HEK293 (cell line): ENCODE measurements at regions not wholly inside any gene's neighbourhood (a gene's known extent, or its start where the extent isn't known, plus 50 kb on each side); places are given as distances from the start of the nearest gene placed in this dataset.

Source experiments
- CTCF ChIA-PET: fragments of 350-600 bp; formaldehyde crosslinking; extraction: SDS; loops from one replicate; lab custom pipeline; 2021; ENCODE audit warnings: antibody characterized with exemption; lab: Yijun Ruan, JAX
- POLR2A ChIA-PET: fragments of 300-600 bp; formaldehyde crosslinking; extraction: SDS; loops from one replicate; lab custom pipeline; 2020; ENCODE audit warnings: antibody characterized with exemption, inconsistent platforms; lab: Yijun Ruan, JAX
- H3K27ac ChIP-seq: fragments of 200-500 bp; sonication (Bioruptor generic); 2 replicates; pipeline ENCODE4 v1.5.1; 2014; ENCODE audit warnings: low read depth, low read length, control low read depth, inconsistent platforms; ENCODE audit errors: extremely low read depth
- H3K36me3 ChIP-seq, 2 experiments: fragments of 200-500 bp in 1 of 2; sonication (Bioruptor generic) in 1 of 2; 1 replicate in 1 of 2; 2 replicates in 1 of 2; pipeline ENCODE4 v1.5.1; 2014 to 2017; ENCODE audit warnings: inconsistent platforms in 2 of 2, low read length in 2 of 2; ENCODE audit not compliant: control insufficient read depth in 2 of 2, insufficient read depth in 1 of 2
- H3K4me1 ChIP-seq: fragments of 200-500 bp; sonication (Bioruptor generic); 2 replicates; pipeline ENCODE4 v1.5.1; 2014; ENCODE audit warnings: mild to moderate bottlenecking, low read length, inconsistent platforms; ENCODE audit not compliant: control insufficient read depth, insufficient read depth
- H3K4me3 ChIP-seq: 2 replicates; pipeline ENCODE4 v1.5.1; 2011; ENCODE audit warnings: low read depth, mild to moderate bottlenecking, control low read depth, low read length, moderate library complexity
- H3K9me3 ChIP-seq: fragments of 200-500 bp; sonication (Bioruptor generic); 2 replicates; pipeline ENCODE4 v1.5.1; 2014; ENCODE audit warnings: low read depth, low read length, inconsistent platforms; ENCODE audit not compliant: control insufficient read depth, insufficient read depth
- BCL6B ChIP-seq: fragments of 450-650 bp; formaldehyde crosslinking; IDR thresholded peaks from 2 replicates; pipeline ENCODE4 v1.5.1; 2017; ENCODE audit warnings: missing biosample characterization, missing genetic modification characterization
- KLF17 ChIP-seq: fragments of 450-650 bp; formaldehyde crosslinking; IDR thresholded peaks from 2 replicates; pipeline ENCODE4 v1.5.1; 2016; ENCODE audit warnings: missing biosample characterization, missing genetic modification characterization
- MEIS1 ChIP-seq: sonication (generic); formaldehyde crosslinking; IDR thresholded peaks from 2 replicates; pipeline ENCODE4 v1.8.1; 2022; ENCODE audit warnings: missing genetic modification reagents, mild to moderate bottlenecking, borderline replicate concordance
- PRDM1 ChIP-seq: fragments of 450-650 bp; formaldehyde crosslinking; IDR thresholded peaks from 2 replicates; pipeline ENCODE4; 2016; ENCODE audit warnings: missing biosample characterization, missing genetic modification characterization
- ZBTB17 ChIP-seq: fragments of 450-650 bp; formaldehyde crosslinking; IDR thresholded peaks from 2 replicates; pipeline ENCODE4 v1.5.1; 2016; ENCODE audit warnings: missing biosample characterization, missing genetic modification characterization
- ZNF10 ChIP-seq: fragments of 450-650 bp; formaldehyde crosslinking; IDR thresholded peaks from 2 replicates; pipeline ENCODE4 v1.5.1; 2017; ENCODE audit warnings: missing biosample characterization, missing genetic modification characterization
- ZNF148 ChIP-seq: fragments of 450-650 bp; formaldehyde crosslinking; IDR thresholded peaks from 2 replicates; pipeline ENCODE4 v1.5.0; 2017; ENCODE audit warnings: missing biosample characterization, missing genetic modification characterization, borderline replicate concordance
- ZNF2 ChIP-seq: fragments of 450-650 bp; formaldehyde crosslinking; IDR thresholded peaks from 2 replicates; pipeline ENCODE4 v1.5.1; 2016; ENCODE audit warnings: missing biosample characterization, missing genetic modification characterization
- ZNF202 ChIP-seq: fragments of 450-650 bp; formaldehyde crosslinking; IDR thresholded peaks from 2 replicates; pipeline ENCODE4 v1.5.1; 2016; ENCODE audit warnings: missing biosample characterization, missing genetic modification characterization, borderline replicate concordance
- ZNF211 ChIP-seq: fragments of 450-650 bp; formaldehyde crosslinking; IDR thresholded peaks from 2 replicates; pipeline ENCODE4 v1.5.1; 2016; ENCODE audit warnings: low read depth, missing biosample characterization, missing genetic modification characterization
- ZNF366 ChIP-seq: fragments of 450-650 bp; formaldehyde crosslinking; conservative IDR thresholded peaks from 2 replicates; pipeline ENCODE4 v1.5.1; 2016; ENCODE audit warnings: missing biosample characterization, missing genetic modification characterization
- ZNF48 ChIP-seq: fragments of 450-650 bp; formaldehyde crosslinking; IDR thresholded peaks from 2 replicates; pipeline ENCODE4 v1.5.1; 2016; ENCODE audit warnings: missing biosample characterization, missing genetic modification characterization
- ZNF677 ChIP-seq: fragments of 450-650 bp; IDR thresholded peaks from 2 replicates; pipeline ENCODE4 v1.5.0; 2018; ENCODE audit warnings: missing biosample characterization, mild to moderate bottlenecking, missing genetic modification characterization, moderate library complexity
- ZNF701 ChIP-seq: fragments of 450-650 bp; formaldehyde crosslinking; IDR thresholded peaks from 2 replicates; pipeline ENCODE4 v1.5.1; 2016; ENCODE audit warnings: missing biosample characterization, missing genetic modification characterization
- ZNF776 ChIP-seq: fragments of 450-650 bp; formaldehyde crosslinking; IDR thresholded peaks from 2 replicates; pipeline ENCODE4 v1.5.0; 2017; ENCODE audit warnings: missing biosample characterization, missing genetic modification characterization, borderline replicate concordance
- TF ChIP-seq, protein P1 (sequence below): fragments of 450-650 bp; formaldehyde crosslinking; IDR thresholded peaks from 2 replicates; pipeline ENCODE4 v1.5.1; 2017; ENCODE audit warnings: missing biosample characterization, missing genetic modification characterization
- TF ChIP-seq, protein P2 (sequence below): sonication (generic); formaldehyde crosslinking; IDR thresholded peaks from 2 replicates; pipeline ENCODE4 v1.8.1; 2022; ENCODE audit warnings: mild to moderate bottlenecking, moderate library complexity, missing genetic modification reagents
- TF ChIP-seq, protein P3 (sequence below): fragments of 450-650 bp; formaldehyde crosslinking; IDR thresholded peaks from 2 replicates; pipeline ENCODE4 v1.5.1; 2016; ENCODE audit warnings: missing biosample characterization, missing genetic modification characterization

GRCh38 chr6:8181951-8182845 lies 79.8 kb upstream of the EEF1E1 start:
- H3K27ac ChIP-seq, result no peak overlapping the region

DNA sequence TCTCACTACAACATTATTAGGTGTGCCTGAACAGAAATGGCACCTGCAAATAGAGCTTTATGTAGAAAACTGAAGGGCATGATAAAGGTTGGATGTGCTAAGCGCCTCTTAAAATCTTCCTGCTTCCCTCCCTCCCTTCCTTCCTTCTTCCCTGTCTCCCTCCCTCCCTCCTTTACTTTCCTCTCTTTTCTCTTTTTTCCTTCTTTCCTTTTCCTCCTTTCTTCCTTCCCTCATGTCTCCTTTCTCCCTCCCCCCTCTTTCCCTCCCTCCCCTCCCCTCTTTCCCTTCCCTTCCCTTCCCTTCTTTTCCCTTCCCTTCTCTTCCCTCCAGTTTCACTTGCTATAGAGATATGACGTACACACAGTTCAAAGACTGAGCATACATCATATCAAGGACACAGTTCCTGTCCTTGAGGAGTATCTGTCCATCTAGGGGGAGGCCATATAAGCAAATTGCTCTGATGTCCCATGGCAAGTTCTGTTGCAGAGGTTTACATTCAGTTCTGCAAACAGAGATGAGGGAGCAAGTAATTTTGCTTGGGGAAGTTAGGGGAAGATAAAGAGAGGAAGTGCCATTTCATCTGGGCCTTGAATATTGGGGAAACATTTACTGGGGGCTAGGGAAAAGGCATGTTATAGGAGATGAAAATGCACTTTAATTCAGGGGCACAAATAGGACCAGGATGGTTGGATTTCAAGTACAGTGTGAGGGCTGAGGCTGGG lies 79.0 kb upstream of the EEF1E1 start:
- no peak overlapping the region for H3K4me3 ChIP-seq
- ChIA-PET POLR2A (no interaction called here), CTCF (interaction anchor here (1.0 to 2.4 kb wide), 6 partner anchors 11 to 124 kb away, joined by 3 to 14 read pairs (median 6); no protein-coding TSS in a partner anchor)

More at GRCh38 chr6:8181951-8182845, 79.8 kb upstream of the EEF1E1 start:
- Histone ChIP-seq H3K9me3 (no peaks in the 10 kb centered on the region), H3K36me3 (no peaks in the 10 kb centered on the region), H3K4me3 (no peak overlapping the region), H3K4me1 (peaks cover 10% of the 10 kb centered on the region; the same call in 1 of the 2 replicates)
- CTCF ChIA-PET, result interaction anchor here (0.6 to 2.4 kb wide), 6 partner anchors 10 to 187 kb away, joined by 3 to 9 read pairs (median 4); no protein-coding TSS in a partner anchor
- TF ChIP-seq MEIS1 (no peak), ZNF148 (tag by site-specific recombination) (no peak), ZNF202 (tag by site-specific recombination) (no peak)
- TF ChIP-seq, protein P1, sequence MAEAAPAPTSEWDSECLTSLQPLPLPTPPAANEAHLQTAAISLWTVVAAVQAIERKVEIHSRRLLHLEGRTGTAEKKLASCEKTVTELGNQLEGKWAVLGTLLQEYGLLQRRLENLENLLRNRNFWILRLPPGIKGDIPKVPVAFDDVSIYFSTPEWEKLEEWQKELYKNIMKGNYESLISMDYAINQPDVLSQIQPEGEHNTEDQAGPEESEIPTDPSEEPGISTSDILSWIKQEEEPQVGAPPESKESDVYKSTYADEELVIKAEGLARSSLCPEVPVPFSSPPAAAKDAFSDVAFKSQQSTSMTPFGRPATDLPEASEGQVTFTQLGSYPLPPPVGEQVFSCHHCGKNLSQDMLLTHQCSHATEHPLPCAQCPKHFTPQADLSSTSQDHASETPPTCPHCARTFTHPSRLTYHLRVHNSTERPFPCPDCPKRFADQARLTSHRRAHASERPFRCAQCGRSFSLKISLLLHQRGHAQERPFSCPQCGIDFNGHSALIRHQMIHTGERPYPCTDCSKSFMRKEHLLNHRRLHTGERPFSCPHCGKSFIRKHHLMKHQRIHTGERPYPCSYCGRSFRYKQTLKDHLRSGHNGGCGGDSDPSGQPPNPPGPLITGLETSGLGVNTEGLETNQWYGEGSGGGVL (tag by site-specific recombination), result peak; percentile 50; the same call in 1 of the 2 replicates
- POLR2A ChIA-PET, result interaction anchor here (1.0 kb wide), 1 partner anchor 80 kb away, joined by 3 read pairs; the partner anchor contains the start of gene EEF1E1

GRCh38 chr6:8180327-8181159 lies 78.2 kb upstream of the EEF1E1 start:
- peaks cover 10% of the 10 kb centered on the region; the same call in 1 of the 2 replicates for H3K4me1 ChIP-seq
- H3K27ac ChIP-seq, result no peak overlapping the region
- H3K36me3 ChIP-seq, result no peaks in the 10 kb centered on the region
- ChIA-PET POLR2A (no interaction called here), CTCF (interaction anchor here (1.0 to 1.5 kb wide), 5 partner anchors 12 to 123 kb away, joined by 3 to 14 read pairs (median 4); no protein-coding TSS in a partner anchor)
- no peak overlapping the region for H3K4me3 ChIP-seq
- no peaks in the 10 kb centered on the region for H3K9me3 ChIP-seq
- TF ChIP-seq ZNF701 (no peak), BCL6B (tag by site-specific recombination) (no peak), ZNF677 (tag by site-specific recombination) (no peak), ZNF10 (no peak), ZNF48 (tag by site-specific recombination) (no peak), ZNF776 (tag by site-specific recombination) (no peak)
- TF ChIP-seq, protein P2, sequence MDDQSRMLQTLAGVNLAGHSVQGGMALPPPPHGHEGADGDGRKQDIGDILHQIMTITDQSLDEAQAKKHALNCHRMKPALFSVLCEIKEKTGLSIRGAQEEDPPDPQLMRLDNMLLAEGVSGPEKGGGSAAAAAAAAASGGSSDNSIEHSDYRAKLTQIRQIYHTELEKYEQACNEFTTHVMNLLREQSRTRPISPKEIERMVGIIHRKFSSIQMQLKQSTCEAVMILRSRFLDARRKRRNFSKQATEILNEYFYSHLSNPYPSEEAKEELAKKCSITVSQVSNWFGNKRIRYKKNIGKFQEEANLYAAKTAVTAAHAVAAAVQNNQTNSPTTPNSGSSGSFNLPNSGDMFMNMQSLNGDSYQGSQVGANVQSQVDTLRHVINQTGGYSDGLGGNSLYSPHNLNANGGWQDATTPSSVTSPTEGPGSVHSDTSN (CRISPR knock-in tag), result no peak
- TF ChIP-seq, protein P3, sequence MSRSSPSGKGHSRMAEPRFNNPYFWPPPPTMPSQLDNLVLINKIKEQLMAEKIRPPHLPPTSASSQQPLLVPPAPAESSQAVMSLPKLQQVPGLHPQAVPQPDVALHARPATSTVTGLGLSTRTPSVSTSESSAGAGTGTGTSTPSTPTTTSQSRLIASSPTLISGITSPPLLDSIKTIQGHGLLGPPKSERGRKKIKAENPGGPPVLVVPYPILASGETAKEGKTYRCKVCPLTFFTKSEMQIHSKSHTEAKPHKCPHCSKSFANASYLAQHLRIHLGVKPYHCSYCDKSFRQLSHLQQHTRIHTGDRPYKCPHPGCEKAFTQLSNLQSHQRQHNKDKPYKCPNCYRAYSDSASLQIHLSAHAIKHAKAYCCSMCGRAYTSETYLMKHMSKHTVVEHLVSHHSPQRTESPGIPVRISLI (tag by site-specific recombination), result no peak

More for the DNA sequence above, 79.0 kb upstream of the EEF1E1 start:
- H3K4me1 ChIP-seq, result peaks cover 10% of the 10 kb centered on the region; the same call in 1 of the 2 replicates
- H3K27ac ChIP-seq, result no peak overlapping the region
- TF ChIP-seq ZNF2 (tag by site-specific recombination), result no peak
- peak; percentile 82 for TF ChIP-seq PRDM1 (tag by site-specific recombination)
- TF ChIP-seq ZNF211, result no peak
- TF ChIP-seq ZNF366, result peak; percentile 78
- TF ChIP-seq ZBTB17, result 0 out of 2 replicates have a peak, but pooled peaks have one; percentile 43
- no peak for TF ChIP-seq ZNF10
- peak; percentile 47; the same call in 1 of the 2 replicates for TF ChIP-seq KLF17 (tag by site-specific recombination)
- H3K9me3 ChIP-seq, result no peaks in the 10 kb centered on the region
- H3K36me3 ChIP-seq, result no peaks in the 10 kb centered on the region
